ENCODE measurements at regions not wholly inside any gene's neighbourhood (a gene's known extent, or its start where the extent isn't known, plus 50 kb on each side); places are given as distances from the start of the nearest gene placed in this dataset.

GRCh38 chr18:68172842-68173549 lies 541.9 kb downstream of the TMX3 start:
- no peak for TF ChIP-seq CTCF (conservative IDR thresholded peaks at IDR 0.05 in 1 of 2, IDR thresholded peaks at IDR 0.05 in 1 of 2; ENCODE audit: extremely low read depth in 1 of 2, insufficient read depth in 1 of 2, low read depth in 1 of 2, low read length in 2 of 2)
- TF ChIP-seq EZH2 (IDR thresholded peaks at IDR 0.05; ENCODE audit: borderline replicate concordance, low read length): no peak

Data from mammary epithelial cell (primary cell).